Osteocyte (in vitro differentiated cells): ENCODE measurements at regions not wholly inside any gene's neighbourhood (a gene's known extent, or its start where the extent isn't known, plus 50 kb on each side); places are given as distances from the start of the nearest gene placed in this dataset.

Experiments used
- DNase-seq: peaks from one replicate; pipeline ENCODE4 v3.0.0; 2021; ENCODE audit warnings: mixed read lengths; ENCODE audit not compliant: unreplicated experiment; ENCODE audit errors: extremely low spot score
- H3K27ac Mint-ChIP-seq: one replicate; pipeline ENCODE4 v1.8.0; 2021; ENCODE audit warnings: mild to moderate bottlenecking, mixed read lengths; ENCODE audit not compliant: unreplicated experiment
- H3K27me3 Mint-ChIP-seq: one replicate; pipeline ENCODE4 v1.8.0; 2021; ENCODE audit warnings: mixed read lengths; ENCODE audit not compliant: unreplicated experiment
- H3K36me3 Mint-ChIP-seq: one replicate; pipeline ENCODE4 v1.8.0; 2021; ENCODE audit warnings: mixed read lengths; ENCODE audit not compliant: unreplicated experiment
- H3K4me1 Mint-ChIP-seq: one replicate; pipeline ENCODE4 v1.8.0; 2021; ENCODE audit warnings: mixed read lengths; ENCODE audit not compliant: unreplicated experiment
- H3K4me3 Mint-ChIP-seq: one replicate; pipeline ENCODE4 v1.8.0; 2021; ENCODE audit warnings: mild to moderate bottlenecking, moderate library complexity, mixed read lengths; ENCODE audit not compliant: unreplicated experiment
- H3K9me3 Mint-ChIP-seq: one replicate; pipeline ENCODE4 v1.8.0; 2021; ENCODE audit warnings: mixed read lengths; ENCODE audit not compliant: unreplicated experiment
- CTCF ChIP-seq: fragments of 200-600 bp; sonication (generic); IDR thresholded peaks from 2 replicates; pipeline ENCODE4 v1.5.0; 2021; ENCODE audit warnings: antibody characterized with exemption, mild to moderate bottlenecking, moderate library complexity

DNA sequence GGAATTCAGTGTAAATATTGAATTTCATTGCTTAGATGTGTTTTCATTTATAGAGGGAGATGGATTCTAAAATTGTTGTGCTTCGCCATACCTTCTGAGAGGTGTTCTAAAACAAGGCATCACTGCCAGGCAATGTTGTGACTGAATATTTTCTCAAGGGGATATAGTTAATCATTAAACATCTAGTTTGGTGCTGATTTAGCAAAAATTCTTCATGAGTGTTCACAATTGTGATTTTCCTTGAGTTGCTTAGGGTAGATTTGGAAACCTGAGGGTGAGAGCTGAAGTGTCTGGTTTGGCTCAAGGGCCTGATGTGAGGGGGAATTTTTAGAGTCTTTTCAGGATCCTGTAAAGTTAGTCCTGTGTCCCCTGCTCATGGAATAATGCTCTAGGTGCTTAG lies 104.5 kb downstream of the MAT2B start:
- Mint-ChIP-seq H3K27me3 (no peaks in the 10 kb centered on the region), H3K27ac (no peak overlapping the region), H3K4me1 (no peaks in the 10 kb centered on the region), H3K9me3 (no peaks in the 10 kb centered on the region), H3K36me3 (no peaks in the 10 kb centered on the region), H3K4me3 (no peak overlapping the region)
- DNase-seq: no peak
- no peak for TF ChIP-seq CTCF

DNA sequence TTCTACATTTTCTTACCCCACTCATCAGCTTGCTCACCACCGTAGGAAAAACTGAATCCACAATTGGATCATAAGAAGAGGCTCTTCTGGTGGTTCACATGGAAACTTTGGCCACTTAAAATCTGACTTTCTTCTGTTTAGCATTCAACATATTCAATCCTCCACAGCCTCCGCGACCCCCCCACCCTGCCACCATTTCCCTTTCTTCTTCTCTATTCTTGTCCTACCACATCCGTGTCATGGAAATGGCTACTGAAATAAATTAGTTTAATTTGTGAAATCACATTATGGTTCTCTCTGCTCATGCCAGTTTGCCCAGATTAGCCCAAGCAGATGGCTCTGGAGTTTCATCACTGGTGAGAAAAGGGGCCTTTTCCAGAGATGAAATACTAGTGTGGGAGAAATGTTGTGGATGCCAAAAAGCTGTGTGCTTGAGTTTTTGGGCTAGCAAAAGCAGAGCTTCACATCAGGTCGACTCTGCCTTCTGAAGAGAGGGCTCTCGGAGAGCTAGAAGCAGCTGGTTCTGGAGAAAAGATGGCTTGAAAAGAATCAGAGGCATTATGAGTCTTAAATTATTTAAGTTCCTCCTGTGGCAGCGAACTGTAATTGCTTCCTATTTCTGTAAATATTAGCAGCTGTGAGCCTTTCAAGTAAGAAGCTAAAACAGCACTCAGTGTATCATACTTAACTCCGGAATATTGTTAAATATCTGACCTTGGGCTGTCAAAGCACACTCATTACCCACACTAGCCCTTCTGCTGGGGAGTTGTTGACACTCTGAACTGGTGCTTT lies 107.1 kb downstream of the MAT2B start:
- Mint-ChIP-seq H3K27me3 (no peaks in the 10 kb centered on the region), H3K36me3 (no peaks in the 10 kb centered on the region), H3K27ac (no peak overlapping the region), H3K4me3 (no peak overlapping the region), H3K9me3 (no peaks in the 10 kb centered on the region), H3K4me1 (no peaks in the 10 kb centered on the region)
- DNase-seq: no peak
- no peak for TF ChIP-seq CTCF

GRCh38 chr5:163613150-163613442 lies 107.7 kb downstream of the MAT2B start:
- no peak for TF ChIP-seq CTCF
- H3K27ac Mint-ChIP-seq: no peak overlapping the region
- H3K4me1 Mint-ChIP-seq: no peaks in the 10 kb centered on the region
- no peaks in the 10 kb centered on the region for H3K36me3 Mint-ChIP-seq
- no peak overlapping the region for H3K4me3 Mint-ChIP-seq
- DNase-seq: no peak
- no peaks in the 10 kb centered on the region for H3K27me3 Mint-ChIP-seq
- no peaks in the 10 kb centered on the region for H3K9me3 Mint-ChIP-seq

- TF ChIP-seq CTCF: no peak
- Mint-ChIP-seq H3K9me3 (no peaks in the 10 kb centered on the region), H3K4me1 (no peaks in the 10 kb centered on the region), H3K27me3 (no peaks in the 10 kb centered on the region), H3K4me3 (no peak overlapping the region), H3K27ac (no peak overlapping the region), H3K36me3 (no peaks in the 10 kb centered on the region)
- DNase-seq: no peak
These were observed 109.4 kb downstream of the MAT2B start for GRCh38 chr5:163614787-163615186.

GRCh38 chr5:163619273-163619934 lies 114.0 kb downstream of the MAT2B start:
- no peak overlapping the region for H3K27ac Mint-ChIP-seq
- H3K4me3 Mint-ChIP-seq: no peak overlapping the region
- H3K9me3 Mint-ChIP-seq: no peaks in the 10 kb centered on the region
- no peaks in the 10 kb centered on the region for H3K27me3 Mint-ChIP-seq
- H3K4me1 Mint-ChIP-seq: no peaks in the 10 kb centered on the region
- H3K36me3 Mint-ChIP-seq: no peaks in the 10 kb centered on the region
- no peak for TF ChIP-seq CTCF
- DNase-seq: no peak
